Neural cell (in vitro differentiated cells): ENCODE measurements at regions not wholly inside any gene's neighbourhood (a gene's known extent, or its start where the extent isn't known, plus 50 kb on each side); places are given as distances from the start of the nearest gene placed in this dataset.

Source experiments
- H2AFZ ChIP-seq: fragments of 200-600, 300-800 bp; sonication (generic), shearing (Covaris generic); 2 replicates; pipeline ENCODE4 v1.6.0; 2014; ENCODE audit warnings: low read depth, mild to moderate bottlenecking, antibody characterized with exemption, low read length, moderate library complexity
- H3F3A ChIP-seq: fragments of 200-600 bp; shearing (Covaris generic); 2 replicates; pipeline ENCODE4 v1.6.1; 2016; ENCODE audit warnings: mild to moderate bottlenecking, moderate library complexity, mixed read lengths, antibody characterized with exemption, low read length; ENCODE audit not compliant: insufficient read depth, poor library complexity, severe bottlenecking
- H3K27ac ChIP-seq: fragments of 200-600, 300-800 bp; sonication (generic), shearing (Covaris generic); 2 replicates; pipeline ENCODE4 v1.5.1; 2014; ENCODE audit warnings: mild to moderate bottlenecking, low read length, moderate library complexity
- H3K27me3 ChIP-seq: fragments of 300-800, 200-600 bp; sonication (generic), shearing (Covaris generic); 2 replicates; pipeline ENCODE4 v1.6.0; 2014; ENCODE audit warnings: mild to moderate bottlenecking, low read depth, low read length, moderate library complexity; ENCODE audit not compliant: insufficient read depth
- H3K36me3 ChIP-seq: fragments of 300-800, 200-600 bp; sonication (generic), shearing (Covaris generic); 2 replicates; pipeline ENCODE4 v1.5.1; 2014; ENCODE audit warnings: mild to moderate bottlenecking, antibody characterized with exemption, low read length, moderate library complexity; ENCODE audit not compliant: insufficient read depth
- H3K4me2 ChIP-seq: fragments of 300-800, 200-600 bp; sonication (generic), shearing (Covaris generic); 2 replicates; pipeline ENCODE4 v1.6.0; 2014; ENCODE audit warnings: mild to moderate bottlenecking, low read length
- H3K4me3 ChIP-seq: fragments of 300-800, 200-600 bp; sonication (generic), shearing (Covaris generic); 2 replicates; pipeline ENCODE4 v1.5.1; 2014; ENCODE audit warnings: mild to moderate bottlenecking, low read length, moderate library complexity
- H3K79me2 ChIP-seq: fragments of 200-600 bp; shearing (Covaris generic); replicated peaks from 2 replicates; pipeline ENCODE4 v1.6.0; 2014; ENCODE audit warnings: mild to moderate bottlenecking, low read length, moderate library complexity; ENCODE audit not compliant: insufficient read depth
- H3K9ac ChIP-seq: fragments of 300-800, 200-600 bp; sonication (generic), shearing (Covaris generic); 2 replicates; pipeline ENCODE4 v1.6.1; 2016; ENCODE audit warnings: mild to moderate bottlenecking, low read length, mixed read lengths
- H3K9me2 ChIP-seq: fragments of 200-600 bp; shearing (Covaris generic); 2 replicates; pipeline ENCODE4 v1.6.1; 2016; ENCODE audit warnings: mild to moderate bottlenecking, low read length, mixed read lengths; ENCODE audit not compliant: insufficient read depth
- H3K9me3 ChIP-seq: fragments of 200-600, 300-800 bp; sonication (generic), shearing (Covaris generic); 2 replicates; pipeline ENCODE4 v1.6.1; 2016; ENCODE audit warnings: mild to moderate bottlenecking, mixed run types, low read length, moderate library complexity, mixed read lengths
- H4K20me1 ChIP-seq: fragments of 200-600 bp; shearing (Covaris generic); 2 replicates; pipeline ENCODE4 v1.6.1; 2016; ENCODE audit warnings: mild to moderate bottlenecking, mixed run types; ENCODE audit not compliant: insufficient read depth
- CTCF ChIP-seq: fragments of 450-650 bp; IDR thresholded peaks from 2 replicates; pipeline ENCODE4 v1.5.1; 2014; ENCODE audit warnings: antibody characterized with exemption, mild to moderate bottlenecking, moderate library complexity; ENCODE audit not compliant: poor library complexity, severe bottlenecking
- EP300 ChIP-seq: fragments of 450-650 bp; conservative IDR thresholded peaks from 2 replicates; pipeline ENCODE4 v1.6.1; 2014; ENCODE audit warnings: antibody characterized with exemption, mild to moderate bottlenecking, moderate library complexity; ENCODE audit not compliant: poor library complexity, severe bottlenecking
- EZH2 ChIP-seq: fragments of 200-600, 300-800 bp; shearing (Covaris generic), sonication (generic); IDR thresholded peaks from 2 replicates; pipeline ENCODE4 v1.6.1; 2014; ENCODE audit warnings: antibody characterized with exemption, low read length, borderline replicate concordance, mild to moderate bottlenecking; ENCODE audit not compliant: insufficient read depth, poor library complexity, severe bottlenecking
- MXI1 ChIP-seq: fragments of 450-650 bp; conservative IDR thresholded peaks from 2 replicates; pipeline ENCODE4 v1.6.1; 2014; ENCODE audit warnings: antibody characterized with exemption, mild to moderate bottlenecking; ENCODE audit not compliant: poor library complexity, severe bottlenecking
- POLR2AphosphoS5 ChIP-seq: IDR thresholded peaks from 2 replicates; pipeline ENCODE4 v1.6.1; 2012
- RAD21 ChIP-seq: fragments of 450-650 bp; conservative IDR thresholded peaks from 2 replicates; pipeline ENCODE4 v1.6.1; 2014; ENCODE audit warnings: antibody characterized with exemption, mild to moderate bottlenecking, moderate library complexity
- REST ChIP-seq: IDR thresholded peaks from 2 replicates; pipeline ENCODE4 v1.6.1; 2012; ENCODE audit warnings: borderline replicate concordance
- SMC3 ChIP-seq: fragments of 450-650 bp; conservative IDR thresholded peaks from 2 replicates; pipeline ENCODE4 v1.6.1; 2014; ENCODE audit warnings: antibody characterized with exemption, mild to moderate bottlenecking, moderate library complexity; ENCODE audit not compliant: poor library complexity
- TAF1 ChIP-seq: IDR thresholded peaks from 2 replicates; pipeline ENCODE4 v1.6.1; 2012; ENCODE audit warnings: low read depth

- Histone ChIP-seq H3K27ac (no peak overlapping the region), H3K9me2 (no peaks in the 10 kb centered on the region), H3K27me3 (no peaks in the 10 kb centered on the region), H2AFZ (no peak overlapping the region), H3K4me3 (no peak overlapping the region), H3K9me3 (no peaks in the 10 kb centered on the region), H3K36me3 (no peaks in the 10 kb centered on the region), H3K79me2 (no peaks in the 10 kb centered on the region), H4K20me1 (no peaks in the 10 kb centered on the region), H3K4me2 (no peak overlapping the region), H3K9ac (no peak overlapping the region), H3F3A (no peaks in the 10 kb centered on the region)
- no peak for TF ChIP-seq MXI1
- TF ChIP-seq SMC3 = no peak
- TF ChIP-seq EP300 = no peak
- no peak for TF ChIP-seq TAF1
- no peak for TF ChIP-seq POLR2AphosphoS5
- TF ChIP-seq REST = no peak
Observed at GRCh38 chr12:47570151-47570550, 135.7 kb downstream of the RPAP3 start.

- no peaks in the 10 kb centered on the region for H3K27me3 ChIP-seq
- no peaks in the 10 kb centered on the region for H3K79me2 ChIP-seq
- H3K4me3 ChIP-seq = no peak overlapping the region
- no peaks in the 10 kb centered on the region for H3F3A ChIP-seq
- H2AFZ ChIP-seq = no peak overlapping the region
- H4K20me1 ChIP-seq = no peaks in the 10 kb centered on the region
- no peaks in the 10 kb centered on the region for H3K9me2 ChIP-seq
- H3K4me2 ChIP-seq = no peak overlapping the region
- no peaks in the 10 kb centered on the region for H3K9me3 ChIP-seq
- no peaks in the 10 kb centered on the region for H3K36me3 ChIP-seq
- no peak for TF ChIP-seq EZH2
- TF ChIP-seq CTCF = no peak
- TF ChIP-seq RAD21 = no peak
- TF ChIP-seq TAF1 = no peak
- TF ChIP-seq MXI1 = no peak
- TF ChIP-seq SMC3 = no peak
- TF ChIP-seq EP300 = no peak
- no peak for TF ChIP-seq POLR2AphosphoS5
- TF ChIP-seq REST = no peak
- no peak overlapping the region for H3K9ac ChIP-seq
- no peak overlapping the region for H3K27ac ChIP-seq
Observed at GRCh38 chr12:47562201-47562600, 143.6 kb downstream of the RPAP3 start.
